RWPE2 (cell line): ENCODE measurements at regions not wholly inside any gene's neighbourhood (a gene's known extent, or its start where the extent isn't known, plus 50 kb on each side); places are given as distances from the start of the nearest gene placed in this dataset.

Source experiments
- ATAC-seq: fragments of 200-7000 bp; cut with Tn5 transposase; 3 replicates; pipeline ENCODE4 v1.9.1; 2021; ENCODE audit warnings: low read depth
- DNase-seq: peaks from one replicate; pipeline ENCODE4 v3.0.0-alpha.2; 2020; ENCODE audit warnings: low spot score
- H3K27ac ChIP-seq: fragments of 450-650 bp; 2 replicates; pipeline ENCODE4 v1.5.1; 2017; ENCODE audit warnings: mild to moderate bottlenecking; ENCODE audit not compliant: poor library complexity, severe bottlenecking
- H3K27me3 ChIP-seq: fragments of 250-450 bp; sonication (Bioruptor Pico); 2 replicates; pipeline ENCODE4 v1.5.1; 2021; ENCODE audit warnings: mild to moderate bottlenecking, moderate library complexity; ENCODE audit not compliant: insufficient read depth, poor library complexity, severe bottlenecking
- H3K36me3 ChIP-seq: fragments of 250-450 bp; sonication (Bioruptor Pico); 2 replicates; pipeline ENCODE4 v1.5.1; 2020; ENCODE audit warnings: low read depth, mild to moderate bottlenecking, moderate library complexity
- H3K4me1 ChIP-seq: fragments of 250-450 bp; sonication (Bioruptor Pico); 2 replicates; pipeline ENCODE4 v1.5.1; 2021; ENCODE audit warnings: mild to moderate bottlenecking, moderate library complexity; ENCODE audit not compliant: insufficient read depth, poor library complexity, severe bottlenecking
- H3K4me3 ChIP-seq: fragments of 250-450 bp; sonication (Bioruptor Pico); 2 replicates; pipeline ENCODE4 v1.5.1; 2021; ENCODE audit warnings: mild to moderate bottlenecking, moderate library complexity; ENCODE audit not compliant: severe bottlenecking
- H3K9me3 ChIP-seq: fragments of 250-450 bp; sonication (Bioruptor Pico); 2 replicates; pipeline ENCODE4 v1.5.1; 2021; ENCODE audit warnings: mild to moderate bottlenecking, moderate library complexity; ENCODE audit not compliant: severe bottlenecking
- CTCF ChIP-seq: fragments of 450-650 bp; IDR thresholded peaks from one replicate; pipeline ENCODE4 v1.5.1; 2017; ENCODE audit warnings: mild to moderate bottlenecking, moderate library complexity; ENCODE audit not compliant: poor library complexity, severe bottlenecking

GRCh38 chr11:120034176-120034875, 103.6 kb downstream of the TRIM29 start:
- peak; percentile 13 for DNase-seq
- no peak for TF ChIP-seq CTCF

GRCh38 chr11:120032766-120033390, 105.0 kb downstream of the TRIM29 start:
- Histone ChIP-seq H3K4me3 (no peak overlapping the region), H3K36me3 (no peaks in the 10 kb centered on the region), H3K4me1 (no peaks in the 10 kb centered on the region), H3K27ac (no peak overlapping the region), H3K27me3 (no peaks in the 10 kb centered on the region), H3K9me3 (no peaks in the 10 kb centered on the region)
- TF ChIP-seq CTCF: no peak
- no peak for ATAC-seq
- DNase-seq: peak; percentile 31

More at GRCh38 chr11:120034176-120034875, 103.6 kb downstream of the TRIM29 start:
- no peaks in the 10 kb centered on the region for H3K36me3 ChIP-seq
- no peak overlapping the region for H3K27ac ChIP-seq
- no peak for ATAC-seq
- H3K4me1 ChIP-seq: no peaks in the 10 kb centered on the region
- no peaks in the 10 kb centered on the region for H3K9me3 ChIP-seq
- H3K27me3 ChIP-seq: no peaks in the 10 kb centered on the region
- H3K4me3 ChIP-seq: no peak overlapping the region

GRCh38 chr11:120031612-120032600, 106.0 kb downstream of the TRIM29 start:
- ATAC-seq (no peak), DNase-seq (no peak)
- no peak overlapping the region for H3K27ac ChIP-seq
- no peaks in the 10 kb centered on the region for H3K4me1 ChIP-seq
- H3K4me3 ChIP-seq: no peak overlapping the region
- no peaks in the 10 kb centered on the region for H3K36me3 ChIP-seq
- no peak for TF ChIP-seq CTCF
- no peaks in the 10 kb centered on the region for H3K9me3 ChIP-seq
- no peaks in the 10 kb centered on the region for H3K27me3 ChIP-seq

- H3K36me3 ChIP-seq: no peaks in the 10 kb centered on the region
- no peak for DNase-seq
- no peak overlapping the region for H3K4me3 ChIP-seq
- no peak overlapping the region for H3K27ac ChIP-seq
- ATAC-seq: no peak
- no peaks in the 10 kb centered on the region for H3K4me1 ChIP-seq
- no peaks in the 10 kb centered on the region for H3K9me3 ChIP-seq
- no peaks in the 10 kb centered on the region for H3K27me3 ChIP-seq
- no peak for TF ChIP-seq CTCF
Measured at GRCh38 chr11:120031156-120031555, 106.8 kb downstream of the TRIM29 start.
